ENCODE measurements at regions not wholly inside any gene's neighbourhood (a gene's known extent, or its start where the extent isn't known, plus 50 kb on each side); places are given as distances from the start of the nearest gene placed in this dataset.

- no peaks in the 10 kb centered on the region for H3K36me3 ChIP-seq (ENCODE audit: insufficient read depth, low read length)
- H3K4me3 ChIP-seq = no peak overlapping the region
- no peak for TF ChIP-seq FOXP2 (optimal IDR thresholded peaks at IDR 0.05; ENCODE audit: control extremely low read depth, extremely low read length, insufficient read depth)
- TF ChIP-seq EZH2 (IDR thresholded peaks at IDR 0.05) = no peak
- TF ChIP-seq POLR2AphosphoS5 (IDR thresholded peaks at IDR 0.05; ENCODE audit: borderline replicate concordance, low read depth, low read length) = no peak
- no peak overlapping the region for H3K27ac ChIP-seq
- no peak for DNase-seq (ENCODE audit: low read depth, low spot score)
- no peak overlapping the region for H3K9ac ChIP-seq (ENCODE audit: insufficient read length)
- no peaks in the 10 kb centered on the region for H3K9me3 ChIP-seq (ENCODE audit: low read depth, low read length)
Measured at GRCh38 chr16:6897876-6898485, 434.7 kb upstream of the RBFOX1 start.

- no peaks in the 10 kb centered on the region for H3K36me3 ChIP-seq (ENCODE audit: insufficient read depth, low read length)
- no peak for DNase-seq (ENCODE audit: low read depth, low spot score)
- H3K27ac ChIP-seq = no peak overlapping the region
- no peaks in the 10 kb centered on the region for H3K9me3 ChIP-seq (ENCODE audit: low read depth, low read length)
- no peak overlapping the region for H3K9ac ChIP-seq (ENCODE audit: insufficient read length)
- TF ChIP-seq FOXP2 (optimal IDR thresholded peaks at IDR 0.05; ENCODE audit: control extremely low read depth, extremely low read length, insufficient read depth) (no peak), POLR2AphosphoS5 (IDR thresholded peaks at IDR 0.05; ENCODE audit: borderline replicate concordance, low read depth, low read length) (no peak), EZH2 (IDR thresholded peaks at IDR 0.05) (no peak)
- no peak overlapping the region for H3K4me3 ChIP-seq
Measured at GRCh38 chr16:6892966-6893365, 439.7 kb upstream of the RBFOX1 start.

- TF ChIP-seq EZH2 (IDR thresholded peaks at IDR 0.05) (no peak), FOXP2 (optimal IDR thresholded peaks at IDR 0.05; ENCODE audit: control extremely low read depth, extremely low read length, insufficient read depth) (no peak), POLR2AphosphoS5 (IDR thresholded peaks at IDR 0.05; ENCODE audit: borderline replicate concordance, low read depth, low read length) (no peak)
- no peaks in the 10 kb centered on the region for H3K36me3 ChIP-seq (ENCODE audit: insufficient read depth, low read length)
- DNase-seq (ENCODE audit: low read depth, low spot score) = no peak
- no peak overlapping the region for H3K9ac ChIP-seq (ENCODE audit: insufficient read length)
- H3K4me3 ChIP-seq = no peak overlapping the region
- no peaks in the 10 kb centered on the region for H3K9me3 ChIP-seq (ENCODE audit: low read depth, low read length)
- no peak overlapping the region for H3K27ac ChIP-seq
Measured at GRCh38 chr16:6891496-6891895, 441.1 kb upstream of the RBFOX1 start.

GRCh38 chr16:6888531-6888930, 444.1 kb upstream of the RBFOX1 start:
- Histone ChIP-seq H3K4me3 (no peak overlapping the region), H3K27ac (no peak overlapping the region), H3K9ac (ENCODE audit: insufficient read length) (no peak overlapping the region), H3K36me3 (ENCODE audit: insufficient read depth, low read length) (no peaks in the 10 kb centered on the region), H3K9me3 (ENCODE audit: low read depth, low read length) (no peaks in the 10 kb centered on the region)
- no peak for TF ChIP-seq POLR2AphosphoS5 (IDR thresholded peaks at IDR 0.05; ENCODE audit: borderline replicate concordance, low read depth, low read length)
- no peak for TF ChIP-seq EZH2 (IDR thresholded peaks at IDR 0.05)
- TF ChIP-seq FOXP2 (optimal IDR thresholded peaks at IDR 0.05; ENCODE audit: control extremely low read depth, extremely low read length, insufficient read depth) = no peak
- DNase-seq (ENCODE audit: low read depth, low spot score) = no peak

GRCh38 chr16:6884002-6884401, 448.6 kb upstream of the RBFOX1 start:
- Histone ChIP-seq H3K9ac (ENCODE audit: insufficient read length) (no peak overlapping the region), H3K27ac (no peak overlapping the region), H3K36me3 (ENCODE audit: insufficient read depth, low read length) (no peaks in the 10 kb centered on the region), H3K9me3 (ENCODE audit: low read depth, low read length) (no peaks in the 10 kb centered on the region), H3K4me3 (no peak overlapping the region)
- TF ChIP-seq EZH2 (IDR thresholded peaks at IDR 0.05) (no peak), FOXP2 (optimal IDR thresholded peaks at IDR 0.05; ENCODE audit: control extremely low read depth, extremely low read length, insufficient read depth) (no peak), POLR2AphosphoS5 (IDR thresholded peaks at IDR 0.05; ENCODE audit: borderline replicate concordance, low read depth, low read length) (no peak)
- DNase-seq (ENCODE audit: low read depth, low spot score) = no peak

GRCh38 chr16:6880263-6880662, 452.4 kb upstream of the RBFOX1 start:
- no peaks in the 10 kb centered on the region for H3K36me3 ChIP-seq (ENCODE audit: insufficient read depth, low read length)
- no peak overlapping the region for H3K4me3 ChIP-seq
- DNase-seq (ENCODE audit: low read depth, low spot score) = no peak
- H3K9ac ChIP-seq (ENCODE audit: insufficient read length) = no peak overlapping the region
- H3K27ac ChIP-seq = no peak overlapping the region
- TF ChIP-seq EZH2 (IDR thresholded peaks at IDR 0.05) (no peak), FOXP2 (optimal IDR thresholded peaks at IDR 0.05; ENCODE audit: control extremely low read depth, extremely low read length, insufficient read depth) (no peak), POLR2AphosphoS5 (IDR thresholded peaks at IDR 0.05; ENCODE audit: borderline replicate concordance, low read depth, low read length) (no peak)
- H3K9me3 ChIP-seq (ENCODE audit: low read depth, low read length) = no peaks in the 10 kb centered on the region

- Histone ChIP-seq H3K4me3 (no peak overlapping the region), H3K9me3 (ENCODE audit: low read depth, low read length) (no peaks in the 10 kb centered on the region), H3K9ac (ENCODE audit: insufficient read length) (no peak overlapping the region), H3K36me3 (ENCODE audit: insufficient read depth, low read length) (no peaks in the 10 kb centered on the region), H3K27ac (no peak overlapping the region)
- no peak for DNase-seq (ENCODE audit: low read depth, low spot score)
- TF ChIP-seq POLR2AphosphoS5 (IDR thresholded peaks at IDR 0.05; ENCODE audit: borderline replicate concordance, low read depth, low read length) (no peak), FOXP2 (optimal IDR thresholded peaks at IDR 0.05; ENCODE audit: control extremely low read depth, extremely low read length, insufficient read depth) (no peak), EZH2 (IDR thresholded peaks at IDR 0.05) (no peak)
Measured at GRCh38 chr16:6864671-6865070, 468.0 kb upstream of the RBFOX1 start.

- no peak overlapping the region for H3K9ac ChIP-seq (ENCODE audit: insufficient read length)
- DNase-seq (ENCODE audit: low read depth, low spot score) = no peak
- no peak overlapping the region for H3K4me3 ChIP-seq
- H3K9me3 ChIP-seq (ENCODE audit: low read depth, low read length) = no peaks in the 10 kb centered on the region
- no peak overlapping the region for H3K27ac ChIP-seq
- H3K36me3 ChIP-seq (ENCODE audit: insufficient read depth, low read length) = no peaks in the 10 kb centered on the region
- TF ChIP-seq FOXP2 (optimal IDR thresholded peaks at IDR 0.05; ENCODE audit: control extremely low read depth, extremely low read length, insufficient read depth) = no peak
- TF ChIP-seq POLR2AphosphoS5 (IDR thresholded peaks at IDR 0.05; ENCODE audit: borderline replicate concordance, low read depth, low read length) = no peak
- no peak for TF ChIP-seq EZH2 (IDR thresholded peaks at IDR 0.05)
Measured at GRCh38 chr16:6864244-6864643, 468.4 kb upstream of the RBFOX1 start.

GRCh38 chr16:6863135-6863534, 469.5 kb upstream of the RBFOX1 start:
- Histone ChIP-seq H3K4me3 (no peak overlapping the region), H3K9ac (ENCODE audit: insufficient read length) (no peak overlapping the region), H3K9me3 (ENCODE audit: low read depth, low read length) (no peaks in the 10 kb centered on the region), H3K27ac (no peak overlapping the region), H3K36me3 (ENCODE audit: insufficient read depth, low read length) (no peaks in the 10 kb centered on the region)
- DNase-seq (ENCODE audit: low read depth, low spot score) = no peak
- TF ChIP-seq FOXP2 (optimal IDR thresholded peaks at IDR 0.05; ENCODE audit: control extremely low read depth, extremely low read length, insufficient read depth) (no peak), EZH2 (IDR thresholded peaks at IDR 0.05) (no peak), POLR2AphosphoS5 (IDR thresholded peaks at IDR 0.05; ENCODE audit: borderline replicate concordance, low read depth, low read length) (no peak)

All from SK-N-MC (cell line).